Activated CD4-positive, alpha-beta T cell treated with anti-CD3 and anti-CD28 coated beads, Interleukin-2, amount 10 ng/mL, durations not matched to agents 7 days and 5 days (primary cell): ENCODE measurements at regions not wholly inside any gene's neighbourhood (a gene's known extent, or its start where the extent isn't known, plus 50 kb on each side); places are given as distances from the start of the nearest gene placed in this dataset.
"Not testable (repeated sequence)": the region's sequence is repeated elsewhere in the genome, so short reads cannot be mapped to it uniquely, and the experiment has no call there.

Experiments used
- CTCF ChIA-PET: fragments of 350-600 bp; sonication (Branson Sonifier 250); formaldehyde crosslinking; loops from one replicate; lab custom pipeline; 2021; ENCODE audit warnings: antibody characterized with exemption; lab: Charles Lee
- POLR2A ChIA-PET: fragments of 350-600 bp; sonication (Branson Sonifier 250); formaldehyde crosslinking; loops from one replicate; lab custom pipeline; 2021; ENCODE audit warnings: antibody characterized with exemption; lab: Charles Lee
- DNase-seq: peaks from one replicate; pipeline ENCODE4 v3.0.0-alpha.2; 2020
- H3K27ac Mint-ChIP-seq: one replicate; pipeline ENCODE4 v1.8.0; 2021; ENCODE audit warnings: mild to moderate bottlenecking, moderate library complexity, mixed read lengths
- H3K27me3 Mint-ChIP-seq: one replicate; pipeline ENCODE4 v1.8.0; 2021; ENCODE audit warnings: mixed read lengths
- H3K36me3 Mint-ChIP-seq: one replicate; pipeline ENCODE4 v1.8.0; 2021; ENCODE audit warnings: low read depth, mixed read lengths
- H3K4me1 Mint-ChIP-seq: one replicate; pipeline ENCODE4 v1.8.0; 2021; ENCODE audit warnings: mixed read lengths
- H3K4me3 Mint-ChIP-seq: one replicate; pipeline ENCODE4 v1.8.0; 2021; ENCODE audit warnings: mild to moderate bottlenecking, moderate library complexity, mixed read lengths
- H3K9me3 Mint-ChIP-seq: one replicate; pipeline ENCODE4 v1.8.0; 2021; ENCODE audit warnings: mixed read lengths

- H3K27ac Mint-ChIP-seq, DNase-seq, H3K36me3 Mint-ChIP-seq, POLR2A ChIA-PET, CTCF ChIA-PET, H3K4me1 Mint-ChIP-seq, H3K9me3 Mint-ChIP-seq, H3K4me3 Mint-ChIP-seq, H3K27me3 Mint-ChIP-seq: not testable (repeated sequence)
Measured at GRCh38 chr2:90039093-90039492, 1347.6 kb downstream of the RPIA start.

- H3K27ac Mint-ChIP-seq, DNase-seq, H3K36me3 Mint-ChIP-seq, H3K4me3 Mint-ChIP-seq, CTCF ChIA-PET, H3K27me3 Mint-ChIP-seq, H3K4me1 Mint-ChIP-seq, H3K9me3 Mint-ChIP-seq, POLR2A ChIA-PET: not testable (repeated sequence)
Measured at GRCh38 chr2:90047776-90048175, 1356.3 kb downstream of the RPIA start.

GRCh38 chr2:90052113-90052631 is 1360.7 kb downstream of the RPIA start:
- CTCF ChIA-PET, H3K4me1 Mint-ChIP-seq, POLR2A ChIA-PET, H3K4me3 Mint-ChIP-seq, DNase-seq, H3K27ac Mint-ChIP-seq, H3K27me3 Mint-ChIP-seq, H3K36me3 Mint-ChIP-seq, H3K9me3 Mint-ChIP-seq: not testable (repeated sequence)

- ChIA-PET CTCF (no interaction called here), POLR2A (no interaction called here)
- H3K27ac Mint-ChIP-seq, result no peak overlapping the region
Measured at GRCh38 chr2:90069290-90069894, 1377.9 kb downstream of the RPIA start.

GRCh38 chr2:90076311-90076710 is 1384.8 kb downstream of the RPIA start:
- H3K27me3 Mint-ChIP-seq, result no peaks in the 10 kb centered on the region
- no peak overlapping the region for H3K4me3 Mint-ChIP-seq
- ChIA-PET POLR2A (no interaction called here), CTCF (no interaction called here)
- H3K36me3 Mint-ChIP-seq, result no peaks in the 10 kb centered on the region
- no peaks in the 10 kb centered on the region for H3K4me1 Mint-ChIP-seq
- H3K9me3 Mint-ChIP-seq, result no peaks in the 10 kb centered on the region
- no peak for DNase-seq
- H3K27ac Mint-ChIP-seq, result no peak overlapping the region

More at GRCh38 chr2:90069290-90069894, 1377.9 kb downstream of the RPIA start:
- no peaks in the 10 kb centered on the region for H3K4me1 Mint-ChIP-seq
- H3K36me3 Mint-ChIP-seq, result no peaks in the 10 kb centered on the region
- no peaks in the 10 kb centered on the region for H3K9me3 Mint-ChIP-seq
- no peaks in the 10 kb centered on the region for H3K27me3 Mint-ChIP-seq
- no peak for DNase-seq
- H3K4me3 Mint-ChIP-seq, result no peak overlapping the region

GRCh38 chr2:90077948-90078347 is 1386.5 kb downstream of the RPIA start:
- CTCF ChIA-PET, result no interaction called here
- H3K4me1 Mint-ChIP-seq, result no peaks in the 10 kb centered on the region
- no peak overlapping the region for H3K4me3 Mint-ChIP-seq
- POLR2A ChIA-PET, result no interaction called here
- no peaks in the 10 kb centered on the region for H3K36me3 Mint-ChIP-seq
- DNase-seq, result no peak
- no peak overlapping the region for H3K27ac Mint-ChIP-seq
- H3K27me3 Mint-ChIP-seq, result no peaks in the 10 kb centered on the region
- H3K9me3 Mint-ChIP-seq, result no peaks in the 10 kb centered on the region

GRCh38 chr2:90079374-90079773 is 1387.9 kb downstream of the RPIA start:
- no peaks in the 10 kb centered on the region for H3K27me3 Mint-ChIP-seq
- ChIA-PET CTCF (no interaction called here), POLR2A (no interaction called here)
- DNase-seq, result no peak
- H3K36me3 Mint-ChIP-seq, result no peaks in the 10 kb centered on the region
- no peaks in the 10 kb centered on the region for H3K9me3 Mint-ChIP-seq
- no peaks in the 10 kb centered on the region for H3K4me1 Mint-ChIP-seq
- H3K4me3 Mint-ChIP-seq, result no peak overlapping the region
- H3K27ac Mint-ChIP-seq, result no peak overlapping the region

GRCh38 chr2:90087792-90088191 is 1396.3 kb downstream of the RPIA start:
- H3K4me3 Mint-ChIP-seq, CTCF ChIA-PET, H3K9me3 Mint-ChIP-seq, H3K27me3 Mint-ChIP-seq, H3K27ac Mint-ChIP-seq, DNase-seq, H3K4me1 Mint-ChIP-seq, POLR2A ChIA-PET, H3K36me3 Mint-ChIP-seq: not testable (repeated sequence)

GRCh38 chr2:90093571-90094270 is 1402.2 kb downstream of the RPIA start:
- POLR2A ChIA-PET, H3K36me3 Mint-ChIP-seq, H3K27ac Mint-ChIP-seq, CTCF ChIA-PET, H3K9me3 Mint-ChIP-seq, H3K4me1 Mint-ChIP-seq, DNase-seq, H3K27me3 Mint-ChIP-seq, H3K4me3 Mint-ChIP-seq: not testable (repeated sequence)

- DNase-seq, CTCF ChIA-PET: not testable (repeated sequence)
Measured at GRCh38 chr2:90097617-90098016, 1406.1 kb downstream of the RPIA start.

GRCh38 chr2:90105142-90105541 is 1413.7 kb downstream of the RPIA start:
- DNase-seq, CTCF ChIA-PET, H3K27ac Mint-ChIP-seq, H3K4me3 Mint-ChIP-seq, H3K4me1 Mint-ChIP-seq, POLR2A ChIA-PET, H3K36me3 Mint-ChIP-seq, H3K27me3 Mint-ChIP-seq, H3K9me3 Mint-ChIP-seq: not testable (repeated sequence)

More at GRCh38 chr2:90097617-90098016, 1406.1 kb downstream of the RPIA start:
- H3K27me3 Mint-ChIP-seq, H3K36me3 Mint-ChIP-seq, H3K9me3 Mint-ChIP-seq, H3K4me1 Mint-ChIP-seq, POLR2A ChIA-PET, H3K27ac Mint-ChIP-seq, H3K4me3 Mint-ChIP-seq: not testable (repeated sequence)

GRCh38 chr2:90123409-90123808 is 1431.9 kb downstream of the RPIA start:
- H3K9me3 Mint-ChIP-seq, DNase-seq, H3K4me1 Mint-ChIP-seq, POLR2A ChIA-PET, CTCF ChIA-PET, H3K27me3 Mint-ChIP-seq, H3K4me3 Mint-ChIP-seq, H3K27ac Mint-ChIP-seq, H3K36me3 Mint-ChIP-seq: not testable (repeated sequence)

GRCh38 chr2:90139046-90139445 is 1447.6 kb downstream of the RPIA start:
- H3K27ac Mint-ChIP-seq, H3K27me3 Mint-ChIP-seq, H3K4me3 Mint-ChIP-seq, H3K9me3 Mint-ChIP-seq, POLR2A ChIA-PET, H3K36me3 Mint-ChIP-seq, CTCF ChIA-PET, H3K4me1 Mint-ChIP-seq, DNase-seq: not testable (repeated sequence)

GRCh38 chr2:90141558-90141957 is 1450.1 kb downstream of the RPIA start:
- H3K27me3 Mint-ChIP-seq, H3K27ac Mint-ChIP-seq, H3K4me1 Mint-ChIP-seq, DNase-seq, CTCF ChIA-PET, H3K4me3 Mint-ChIP-seq, POLR2A ChIA-PET, H3K36me3 Mint-ChIP-seq, H3K9me3 Mint-ChIP-seq: not testable (repeated sequence)
